HFFc6 (cell line): ENCODE measurements at regions not wholly inside any gene's neighbourhood (a gene's known extent, or its start where the extent isn't known, plus 50 kb on each side); places are given as distances from the start of the nearest gene placed in this dataset.

Experiments
- DNase-seq: peaks from one replicate; pipeline ENCODE4 v3.0.0-alpha.2; 2018
- H3K27ac Mint-ChIP-seq: 2 replicates; pipeline ENCODE4 v1.8.0; 2020; ENCODE audit warnings: mild to moderate bottlenecking, mixed read lengths
- H3K27me3 Mint-ChIP-seq: 2 replicates; pipeline ENCODE4 v1.8.0; 2021; ENCODE audit warnings: mild to moderate bottlenecking, moderate library complexity, mixed read lengths; ENCODE audit not compliant: insufficient read depth
- H3K36me3 Mint-ChIP-seq: 2 replicates; pipeline ENCODE4 v1.8.0; 2021; ENCODE audit warnings: low read depth, mixed read lengths
- H3K4me1 Mint-ChIP-seq: 2 replicates; pipeline ENCODE4 v1.8.0; 2020; ENCODE audit warnings: low read depth, mixed read lengths
- H3K4me3 Mint-ChIP-seq: 2 replicates; pipeline ENCODE4 v1.8.0; 2020; ENCODE audit warnings: mild to moderate bottlenecking, moderate library complexity, mixed read lengths
- H3K9me3 Mint-ChIP-seq: 2 replicates; pipeline ENCODE4 v1.8.0; 2020; ENCODE audit warnings: mild to moderate bottlenecking, mixed read lengths
- CTCF ChIP-seq: fragments of 200-600 bp; sonication (generic); IDR thresholded peaks from 2 replicates; pipeline ENCODE4 v1.5.0; 2021; ENCODE audit warnings: antibody characterized with exemption, mild to moderate bottlenecking

- 0 out of 2 replicates have a peak, but pooled peaks cover 4% of the 10 kb centered on the region for H3K36me3 Mint-ChIP-seq
- H3K27me3 Mint-ChIP-seq: no peaks in the 10 kb centered on the region
- TF ChIP-seq CTCF: no peak
- H3K4me1 Mint-ChIP-seq: no peaks in the 10 kb centered on the region
- no peak overlapping the region for H3K27ac Mint-ChIP-seq
- no peak for DNase-seq
- no peak overlapping the region for H3K4me3 Mint-ChIP-seq
- H3K9me3 Mint-ChIP-seq: peaks cover 10% of the 10 kb centered on the region
Measured at GRCh38 chr2:5520463-5520972, 171.7 kb upstream of the SOX11 start.

GRCh38 chr2:5521461-5521860 lies 170.7 kb upstream of the SOX11 start:
- H3K27ac Mint-ChIP-seq: no peak overlapping the region
- no peak for TF ChIP-seq CTCF
- H3K9me3 Mint-ChIP-seq: peaks cover 13% of the 10 kb centered on the region
- H3K36me3 Mint-ChIP-seq: 0 out of 2 replicates have a peak, but pooled peaks cover 4% of the 10 kb centered on the region
- no peak for DNase-seq
- H3K27me3 Mint-ChIP-seq: no peaks in the 10 kb centered on the region
- no peak overlapping the region for H3K4me3 Mint-ChIP-seq
- no peaks in the 10 kb centered on the region for H3K4me1 Mint-ChIP-seq

- no peaks in the 10 kb centered on the region for H3K4me1 Mint-ChIP-seq
- peaks cover 39% of the 10 kb centered on the region for H3K9me3 Mint-ChIP-seq
- TF ChIP-seq CTCF: no peak
- no peak for DNase-seq
- no peak overlapping the region for H3K4me3 Mint-ChIP-seq
- H3K27ac Mint-ChIP-seq: no peak overlapping the region
- H3K27me3 Mint-ChIP-seq: no peaks in the 10 kb centered on the region
- 0 out of 2 replicates have a peak, but pooled peaks cover 4% of the 10 kb centered on the region for H3K36me3 Mint-ChIP-seq
Measured at GRCh38 chr2:5524551-5524950, 167.6 kb upstream of the SOX11 start.

- DNase-seq: no peak
- Mint-ChIP-seq H3K9me3 (peaks cover 67% of the 10 kb centered on the region), H3K4me3 (no peak overlapping the region), H3K36me3 (no peaks in the 10 kb centered on the region), H3K27me3 (no peaks in the 10 kb centered on the region; the same call in 1 of the 2 replicates), H3K4me1 (no peaks in the 10 kb centered on the region), H3K27ac (no peak overlapping the region)
- no peak for TF ChIP-seq CTCF
Measured at GRCh38 chr2:5528706-5529105, 163.5 kb upstream of the SOX11 start.

GRCh38 chr2:5530011-5530696 lies 162.0 kb upstream of the SOX11 start:
- H3K9me3 Mint-ChIP-seq: peaks cover 74% of the 10 kb centered on the region
- no peak overlapping the region for H3K27ac Mint-ChIP-seq
- DNase-seq: no peak
- TF ChIP-seq CTCF: no peak
- no peaks in the 10 kb centered on the region for H3K36me3 Mint-ChIP-seq
- no peaks in the 10 kb centered on the region; the same call in 1 of the 2 replicates for H3K27me3 Mint-ChIP-seq
- no peak overlapping the region for H3K4me3 Mint-ChIP-seq
- H3K4me1 Mint-ChIP-seq: no peaks in the 10 kb centered on the region
